Testis (tissue), 2 donors: ENCODE measurements at regions not wholly inside any gene's neighbourhood (a gene's known extent, or its start where the extent isn't known, plus 50 kb on each side); places are given as distances from the start of the nearest gene placed in this dataset.

ENCODE experiments used
- DNase-seq: peaks from one replicate; pipeline ENCODE4 v3.0.0-alpha.2; 2019
- H3K27ac ChIP-seq, 2 donors: fragments of 200-600 bp; sonication (generic); one replicate each; pipeline ENCODE4 v1.5.1; 2019
- H3K27me3 ChIP-seq: fragments of 200-600 bp; sonication (generic); one replicate; pipeline ENCODE4 v1.5.1; 2019
- H3K36me3 ChIP-seq: fragments of 200-600 bp; sonication (generic); one replicate; pipeline ENCODE4 v1.5.1; 2017; ENCODE audit warnings: low read depth; ENCODE audit errors: missing control alignments
- H3K4me1 ChIP-seq: fragments of 200-600 bp; sonication (generic); one replicate; pipeline ENCODE4 v1.5.1; 2019
- H3K4me3 ChIP-seq, 2 donors: fragments of 200-600 bp; sonication (generic); one replicate each; pipeline ENCODE4 v1.5.1; 2017 to 2019
- H3K9me3 ChIP-seq: fragments of 200-600 bp; sonication (generic); one replicate; pipeline ENCODE4 v1.5.1; 2017
- POLR2A ChIP-seq: fragments of 450-650 bp; IDR thresholded peaks from one replicate; pipeline ENCODE4 v1.6.1; 2017; ENCODE audit warnings: antibody characterized with exemption, mild to moderate bottlenecking, moderate library complexity
- WGBS, 2 donors: methylation state at CpG; one replicate each; pipeline ENCODE4 v1.1.5; 2018; 5-methylcytosine and 5-hydroxymethylcytosine counted together
- intact Hi-C: fragments of 100-400 bp; cut with DNase I; formaldehyde crosslinking; loops from one replicate; pipeline ENCODE4 v1.15.1; 2023; ENCODE audit warnings: low total_unique reads
- TF ChIP-seq, protein P1 (sequence below), 3 experiments: fragments of 450-650 bp in 2 of 3; fragments of 200-600 bp in 1 of 3; sonication (generic) in 1 of 3; IDR thresholded peaks; one replicate each; pipeline ENCODE4 v1.5.1; 2016 to 2019; ENCODE audit warnings: antibody characterized with exemption in 3 of 3, mild to moderate bottlenecking in 2 of 3, moderate library complexity in 1 of 3

- DNase-seq, result no peak
- 78 to 81% methylated on average over 6 of the region's 6 CpGs for WGBS, 2 donors
- H3K36me3 ChIP-seq, result no peaks in the 10 kb centered on the region
- no peak for TF ChIP-seq POLR2A
- TF ChIP-seq, protein P1, sequence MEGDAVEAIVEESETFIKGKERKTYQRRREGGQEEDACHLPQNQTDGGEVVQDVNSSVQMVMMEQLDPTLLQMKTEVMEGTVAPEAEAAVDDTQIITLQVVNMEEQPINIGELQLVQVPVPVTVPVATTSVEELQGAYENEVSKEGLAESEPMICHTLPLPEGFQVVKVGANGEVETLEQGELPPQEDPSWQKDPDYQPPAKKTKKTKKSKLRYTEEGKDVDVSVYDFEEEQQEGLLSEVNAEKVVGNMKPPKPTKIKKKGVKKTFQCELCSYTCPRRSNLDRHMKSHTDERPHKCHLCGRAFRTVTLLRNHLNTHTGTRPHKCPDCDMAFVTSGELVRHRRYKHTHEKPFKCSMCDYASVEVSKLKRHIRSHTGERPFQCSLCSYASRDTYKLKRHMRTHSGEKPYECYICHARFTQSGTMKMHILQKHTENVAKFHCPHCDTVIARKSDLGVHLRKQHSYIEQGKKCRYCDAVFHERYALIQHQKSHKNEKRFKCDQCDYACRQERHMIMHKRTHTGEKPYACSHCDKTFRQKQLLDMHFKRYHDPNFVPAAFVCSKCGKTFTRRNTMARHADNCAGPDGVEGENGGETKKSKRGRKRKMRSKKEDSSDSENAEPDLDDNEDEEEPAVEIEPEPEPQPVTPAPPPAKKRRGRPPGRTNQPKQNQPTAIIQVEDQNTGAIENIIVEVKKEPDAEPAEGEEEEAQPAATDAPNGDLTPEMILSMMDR (IDR thresholded peaks at IDR 0.05), result no peak
- no peaks in the 10 kb centered on the region for H3K9me3 ChIP-seq
- no peaks in the 10 kb centered on the region for H3K4me1 ChIP-seq
- intact Hi-C loops, result no loop called here
- H3K4me3 ChIP-seq, result no peak overlapping the region
- no peak overlapping the region for H3K27ac ChIP-seq
- H3K27me3 ChIP-seq, result no peaks in the 10 kb centered on the region
Observed at GRCh38 chr2:144099780-144100377, 420.0 kb downstream of the ZEB2 start.

- H3K36me3 ChIP-seq, result no peaks in the 10 kb centered on the region
- TF ChIP-seq POLR2A, result no peak
- TF ChIP-seq, protein P1 (IDR thresholded peaks at IDR 0.05), result no peak
- no peaks in the 10 kb centered on the region for H3K4me1 ChIP-seq
- no peaks in the 10 kb centered on the region for H3K9me3 ChIP-seq
- DNase-seq, result no peak
- 51 to 78% methylated on average over 4 of the region's 4 CpGs for WGBS, 2 donors
- H3K27ac ChIP-seq, result no peak overlapping the region
- H3K27me3 ChIP-seq, result no peaks in the 10 kb centered on the region
- intact Hi-C loops, result no loop called here
- H3K4me3 ChIP-seq, result no peak overlapping the region
Observed at GRCh38 chr2:144099340-144099739, 420.6 kb downstream of the ZEB2 start.

DNA sequence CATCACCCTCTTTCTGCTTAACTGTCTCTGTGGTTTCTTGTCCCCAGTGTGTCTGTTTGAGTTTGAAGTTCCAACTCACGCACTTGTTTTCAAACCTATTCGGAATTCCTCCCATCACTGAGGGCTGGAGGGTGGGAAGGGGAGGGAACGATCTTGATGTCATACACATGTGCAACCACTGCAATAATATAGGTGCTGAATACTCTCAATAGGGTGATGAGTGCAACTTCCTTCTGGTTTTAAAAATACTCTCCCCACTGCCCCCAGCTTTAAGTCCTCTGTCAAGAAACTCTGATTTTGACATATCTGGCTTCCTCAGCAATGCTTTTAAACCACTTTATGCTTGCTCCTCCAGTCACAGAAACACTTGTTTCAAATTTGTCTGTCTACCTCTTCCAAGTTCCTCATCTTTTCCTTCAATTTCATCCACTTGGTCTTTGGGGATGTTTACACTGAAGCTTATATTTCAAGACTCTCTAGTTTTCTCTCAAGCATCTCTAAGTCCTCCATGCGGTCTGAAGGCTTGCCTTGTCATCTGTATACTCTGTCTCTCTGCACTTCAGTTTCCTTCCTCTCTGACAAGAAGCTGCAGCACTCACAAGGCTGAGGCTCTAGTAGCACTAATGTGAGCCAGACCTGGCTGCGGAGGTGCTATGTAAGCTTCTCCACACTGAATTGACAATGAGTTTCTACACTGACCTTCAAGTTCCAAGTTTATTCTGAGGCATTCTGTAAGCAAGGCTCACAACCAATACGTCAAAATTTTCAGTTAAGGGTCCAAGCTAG is 422.3 kb downstream of the ZEB2 start:
- H3K9me3 ChIP-seq, result no peaks in the 10 kb centered on the region
- no peaks in the 10 kb centered on the region for H3K4me1 ChIP-seq
- H3K27ac ChIP-seq, result no peak overlapping the region
- H3K27me3 ChIP-seq, result no peaks in the 10 kb centered on the region
- no peak overlapping the region for H3K4me3 ChIP-seq
- WGBS, 2 donors, result 87 to 89% methylated on average over 6 of the region's 6 CpGs
- no peaks in the 10 kb centered on the region for H3K36me3 ChIP-seq
- TF ChIP-seq, protein P1 (IDR thresholded peaks at IDR 0.05), result no peak
- TF ChIP-seq POLR2A, result no peak
- intact Hi-C loops, result no loop called here
- DNase-seq, result no peak

- Histone ChIP-seq H3K4me3 (no peak overlapping the region), H3K27me3 (no peaks in the 10 kb centered on the region), H3K27ac (no peak overlapping the region), H3K36me3 (no peaks in the 10 kb centered on the region), H3K9me3 (no peaks in the 10 kb centered on the region), H3K4me1 (no peaks in the 10 kb centered on the region)
- TF ChIP-seq POLR2A, result no peak
- TF ChIP-seq, protein P1 (IDR thresholded peaks at IDR 0.05), result no peak
- DNase-seq, result no peak
- 97 to 100% methylated on average over 2 of the region's 2 CpGs for WGBS, 2 donors
- intact Hi-C loops, result no loop called here
Observed at GRCh38 chr2:144096531-144096930, 423.4 kb downstream of the ZEB2 start.
